ES-I3 (cell line): ENCODE measurements at regions not wholly inside any gene's neighbourhood (a gene's known extent, or its start where the extent isn't known, plus 50 kb on each side); places are given as distances from the start of the nearest gene placed in this dataset.

Experiments used
- H3K36me3 ChIP-seq: 2 replicates; pipeline ENCODE4 v1.6.1; 2013; ENCODE audit warnings: mild to moderate bottlenecking, low read length, control low read depth, moderate library complexity; ENCODE audit not compliant: insufficient read depth
- H3K4me1 ChIP-seq: 2 replicates; pipeline ENCODE4 v1.6.1; 2013; ENCODE audit warnings: mild to moderate bottlenecking, control low read depth, low read length; ENCODE audit not compliant: insufficient read depth
- H3K9ac ChIP-seq: 2 replicates; pipeline ENCODE4 v1.6.1; 2013; ENCODE audit warnings: low read depth, mild to moderate bottlenecking, low read length, moderate library complexity
- H3K9me3 ChIP-seq: 2 replicates; pipeline ENCODE4 v1.6.1; 2013; ENCODE audit warnings: mild to moderate bottlenecking, low read length, moderate library complexity; ENCODE audit not compliant: control insufficient read depth, insufficient read depth

DNA sequence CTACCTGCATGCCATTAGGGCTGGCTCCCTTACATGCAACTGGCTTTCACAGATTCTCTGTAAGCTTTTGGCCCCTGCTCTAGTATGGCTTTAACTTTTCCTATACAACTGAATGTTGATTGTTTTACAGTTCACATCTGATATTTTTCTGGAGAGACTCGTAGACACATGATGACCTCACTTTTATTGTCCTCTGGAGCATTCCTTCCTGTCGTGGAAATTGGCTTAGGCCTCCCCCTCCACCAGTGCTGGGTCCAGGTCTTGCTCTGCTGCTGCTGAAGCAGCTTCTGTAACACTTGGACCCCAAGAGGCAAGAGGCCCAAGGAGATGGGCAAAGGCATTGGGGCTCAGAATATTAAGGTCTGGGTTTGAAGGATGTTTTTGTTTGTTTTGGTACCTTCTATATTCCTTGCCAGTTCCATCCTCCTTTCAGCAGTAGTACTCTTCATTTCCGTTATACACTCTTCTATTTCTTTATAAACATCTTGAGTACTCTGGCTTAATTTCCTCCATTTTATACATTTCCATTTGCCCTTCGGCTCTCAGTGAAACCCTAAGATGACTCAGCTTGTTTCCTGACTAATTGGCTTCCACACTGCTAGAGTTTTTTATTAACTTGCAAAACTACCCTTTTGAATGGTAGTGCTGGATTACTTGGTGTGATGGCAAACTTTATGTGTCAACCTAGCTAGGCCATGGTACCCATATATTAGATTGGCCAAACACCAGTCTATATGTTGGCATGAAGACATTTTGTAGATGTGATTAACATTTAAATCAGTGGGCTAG, 219.8 kb downstream of the CDCA7 start:
- no peaks in the 10 kb centered on the region for H3K36me3 ChIP-seq
- no peaks in the 10 kb centered on the region for H3K9me3 ChIP-seq
- H3K9ac ChIP-seq = no peak overlapping the region
- peaks cover 12% of the 10 kb centered on the region; the same call in 1 of the 2 replicates for H3K4me1 ChIP-seq

DNA sequence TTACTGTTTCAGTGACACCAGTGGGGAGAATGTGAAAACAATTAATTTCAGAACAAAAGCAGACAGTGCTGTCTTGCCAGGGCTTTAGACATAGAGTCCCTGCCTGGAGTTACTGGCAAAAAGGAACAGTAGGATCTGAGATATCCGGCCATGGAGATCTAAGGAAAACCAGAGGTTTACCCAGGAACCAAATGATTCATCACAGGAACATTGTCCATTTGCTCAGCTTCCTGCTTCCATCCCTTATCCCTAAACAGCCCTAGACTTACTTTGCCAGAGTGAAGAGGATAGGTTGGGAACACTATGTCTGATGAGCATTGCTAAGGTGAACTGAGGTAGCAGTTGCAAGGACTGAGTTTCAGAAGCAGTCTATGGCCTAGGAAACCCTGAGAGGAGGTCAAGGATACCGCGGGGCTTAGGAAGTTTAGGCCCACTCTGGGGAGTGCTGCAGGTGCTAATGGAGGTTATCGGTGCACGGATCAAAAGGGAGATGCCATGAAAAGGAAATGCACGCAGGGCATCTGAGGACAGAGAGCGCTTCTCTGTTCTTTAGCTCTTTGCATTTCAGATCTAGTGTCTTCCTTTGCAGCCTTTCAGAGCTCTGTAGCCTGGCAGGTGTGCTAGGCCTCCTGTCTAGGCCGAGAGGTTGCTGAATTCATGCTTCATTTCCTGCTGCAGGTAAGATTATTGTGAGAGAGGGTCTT, 223.9 kb downstream of the CDCA7 start:
- H3K4me1 ChIP-seq = no peaks in the 10 kb centered on the region; the same call in 1 of the 2 replicates
- peaks cover 4% of the 10 kb centered on the region; the same call in 1 of the 2 replicates for H3K9me3 ChIP-seq
- no peaks in the 10 kb centered on the region; the same call in 1 of the 2 replicates for H3K36me3 ChIP-seq
- H3K9ac ChIP-seq = no peak overlapping the region

DNA sequence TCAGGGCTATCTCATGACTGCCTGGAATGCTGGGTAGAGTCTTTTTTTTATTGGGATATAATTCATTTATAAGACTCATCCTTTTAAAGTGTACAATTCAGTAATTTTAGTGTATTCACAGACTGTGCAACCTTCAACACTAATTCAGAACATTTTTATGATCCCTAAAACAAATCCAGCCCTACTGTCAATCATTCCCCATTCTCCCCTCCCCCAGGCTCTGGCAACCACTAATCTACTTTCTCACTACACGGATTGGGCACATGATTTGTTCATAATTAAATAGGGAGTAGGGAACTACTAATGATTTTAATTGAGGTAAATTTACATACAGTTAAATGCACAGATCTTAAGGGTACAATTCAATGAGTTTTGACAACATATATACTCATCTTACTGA, 225.7 kb downstream of the CDCA7 start:
- no peak overlapping the region for H3K9ac ChIP-seq
- H3K36me3 ChIP-seq = no peaks in the 10 kb centered on the region; the same call in 1 of the 2 replicates
- H3K4me1 ChIP-seq = no peaks in the 10 kb centered on the region; the same call in 1 of the 2 replicates
- H3K9me3 ChIP-seq = peaks cover 4% of the 10 kb centered on the region; the same call in 1 of the 2 replicates

DNA sequence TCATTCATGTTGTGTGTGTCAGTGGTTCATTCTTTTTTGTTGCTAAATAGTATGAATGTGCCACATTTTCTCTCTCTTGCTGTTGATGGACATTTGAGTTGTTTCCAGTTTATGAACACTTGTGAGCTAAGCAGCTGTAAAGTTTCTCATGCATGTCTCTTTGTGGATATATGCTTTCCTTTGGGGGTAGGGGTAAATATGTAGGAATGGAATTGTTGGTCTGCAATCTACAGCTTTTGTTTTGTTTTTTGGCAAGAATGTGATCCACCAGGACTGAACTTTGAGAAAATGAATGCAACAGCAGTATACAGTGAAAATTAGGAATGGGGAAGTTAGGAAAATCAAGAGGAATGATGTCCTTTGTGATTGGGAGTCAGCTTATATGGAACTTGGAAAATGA, 226.3 kb downstream of the CDCA7 start:
- Histone ChIP-seq H3K36me3 (no peaks in the 10 kb centered on the region; the same call in 1 of the 2 replicates), H3K9me3 (peaks cover 4% of the 10 kb centered on the region; the same call in 1 of the 2 replicates), H3K9ac (no peak overlapping the region), H3K4me1 (no peaks in the 10 kb centered on the region; the same call in 1 of the 2 replicates)

DNA sequence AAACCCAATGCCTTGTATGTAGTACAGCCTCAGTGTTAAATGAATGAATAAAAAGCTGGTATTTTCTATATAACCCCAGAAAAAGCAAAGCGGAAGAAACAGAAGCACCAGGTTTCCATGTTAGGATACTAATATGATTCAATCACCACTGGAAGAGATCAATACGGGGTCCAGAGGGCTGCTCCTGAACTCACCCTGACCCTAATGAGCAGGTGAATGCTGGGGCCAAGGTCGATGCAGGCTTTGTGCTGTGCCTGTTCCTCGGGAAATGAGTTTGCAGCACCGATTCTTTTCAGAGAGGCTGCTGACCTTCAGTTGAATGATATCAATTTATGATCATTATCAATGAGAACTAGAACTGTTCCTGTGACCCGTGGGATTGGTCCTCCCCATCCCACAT, 228.5 kb downstream of the CDCA7 start:
- no peak overlapping the region for H3K9ac ChIP-seq
- no peaks in the 10 kb centered on the region; the same call in 1 of the 2 replicates for H3K4me1 ChIP-seq

DNA sequence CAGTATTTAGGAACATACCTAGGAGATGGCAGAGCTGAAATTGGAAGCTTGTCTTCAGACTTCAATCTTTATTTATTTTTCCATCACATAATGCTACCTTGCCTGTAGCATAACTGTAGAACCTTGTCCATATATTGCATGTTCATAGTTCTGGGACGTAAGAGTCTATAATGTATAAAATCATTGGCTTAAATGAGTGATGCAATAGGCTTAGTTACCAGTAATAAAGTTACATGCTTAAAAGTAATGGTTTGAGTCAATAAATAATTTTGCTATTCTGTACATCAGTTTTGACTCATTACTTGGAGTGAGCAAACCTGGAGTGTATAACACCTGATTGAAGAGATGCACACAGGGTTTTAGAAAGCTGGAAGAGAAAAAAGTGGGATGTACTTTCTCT, 229.3 kb downstream of the CDCA7 start:
- Histone ChIP-seq H3K4me1 (no peaks in the 10 kb centered on the region; the same call in 1 of the 2 replicates), H3K36me3 (no peaks in the 10 kb centered on the region; the same call in 1 of the 2 replicates), H3K9ac (no peak overlapping the region), H3K9me3 (peaks cover 4% of the 10 kb centered on the region; the same call in 1 of the 2 replicates)

More for the DNA sequence above, 228.5 kb downstream of the CDCA7 start:
- H3K9me3 ChIP-seq = peaks cover 4% of the 10 kb centered on the region; the same call in 1 of the 2 replicates
- H3K36me3 ChIP-seq = no peaks in the 10 kb centered on the region; the same call in 1 of the 2 replicates

DNA sequence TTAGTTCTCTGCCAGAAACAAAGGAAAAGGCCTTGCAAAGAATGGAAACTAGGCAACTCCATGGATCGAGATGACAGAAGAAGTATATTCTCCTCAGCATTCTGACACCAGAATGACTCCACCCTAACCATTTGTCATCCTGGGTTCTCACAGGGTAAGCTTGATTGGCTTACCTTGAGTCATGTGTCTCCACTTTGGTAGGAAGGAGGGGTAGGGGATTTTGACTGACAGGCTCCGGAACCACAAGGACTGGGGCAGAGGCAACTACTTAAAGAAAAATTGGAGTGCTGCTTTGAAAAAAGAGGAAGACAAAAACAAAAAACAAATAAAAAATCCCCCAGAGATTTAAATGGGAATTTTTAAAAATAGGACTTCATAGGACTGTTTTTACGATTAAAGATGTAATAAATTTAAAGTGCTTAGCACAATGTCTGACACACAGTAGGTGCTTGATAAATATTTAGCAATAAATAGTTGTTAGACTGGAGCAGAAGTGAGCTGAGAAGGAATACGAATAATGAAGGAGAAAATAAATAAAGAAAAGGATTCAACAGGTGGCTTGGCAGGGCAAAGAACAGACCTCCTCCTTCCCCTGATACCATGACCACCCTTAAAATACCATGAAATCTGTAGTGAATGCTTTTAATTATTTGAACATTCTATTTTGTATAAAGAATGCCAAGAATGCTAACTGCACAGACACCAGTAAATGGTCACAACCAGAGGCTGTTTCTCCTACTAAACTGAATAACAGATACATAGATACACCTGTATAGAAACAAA, 230.2 kb downstream of the CDCA7 start:
- H3K36me3 ChIP-seq = no peaks in the 10 kb centered on the region; the same call in 1 of the 2 replicates
- H3K9ac ChIP-seq = no peak overlapping the region
- peaks cover 7% of the 10 kb centered on the region; the same call in 1 of the 2 replicates for H3K4me1 ChIP-seq
- H3K9me3 ChIP-seq = peaks cover 4% of the 10 kb centered on the region; the same call in 1 of the 2 replicates

DNA sequence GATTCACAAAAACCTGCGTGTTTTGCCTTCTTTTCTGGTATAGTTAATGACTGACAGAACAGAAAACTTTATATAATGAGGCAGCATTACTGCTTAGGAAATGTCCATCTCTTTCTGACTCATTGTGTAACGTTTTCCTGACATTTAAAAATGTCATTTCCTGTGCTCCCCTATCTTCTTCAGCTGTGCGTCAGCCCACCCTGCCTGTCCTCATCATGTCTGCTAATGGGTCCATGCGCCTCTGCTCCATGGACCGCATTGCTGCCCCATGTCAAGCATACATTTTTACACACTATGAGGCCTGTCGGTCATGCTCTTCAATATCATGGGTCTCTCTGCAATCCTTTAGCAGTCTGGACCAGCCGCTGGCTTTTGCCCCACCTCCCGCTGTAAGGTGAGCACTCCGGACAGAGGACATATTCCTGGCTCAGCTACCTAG, 234.3 kb downstream of the CDCA7 start:
- Histone ChIP-seq H3K9ac (no peak overlapping the region), H3K9me3 (peaks cover 14% of the 10 kb centered on the region), H3K4me1 (peaks cover 11% of the 10 kb centered on the region), H3K36me3 (no peaks in the 10 kb centered on the region)

DNA sequence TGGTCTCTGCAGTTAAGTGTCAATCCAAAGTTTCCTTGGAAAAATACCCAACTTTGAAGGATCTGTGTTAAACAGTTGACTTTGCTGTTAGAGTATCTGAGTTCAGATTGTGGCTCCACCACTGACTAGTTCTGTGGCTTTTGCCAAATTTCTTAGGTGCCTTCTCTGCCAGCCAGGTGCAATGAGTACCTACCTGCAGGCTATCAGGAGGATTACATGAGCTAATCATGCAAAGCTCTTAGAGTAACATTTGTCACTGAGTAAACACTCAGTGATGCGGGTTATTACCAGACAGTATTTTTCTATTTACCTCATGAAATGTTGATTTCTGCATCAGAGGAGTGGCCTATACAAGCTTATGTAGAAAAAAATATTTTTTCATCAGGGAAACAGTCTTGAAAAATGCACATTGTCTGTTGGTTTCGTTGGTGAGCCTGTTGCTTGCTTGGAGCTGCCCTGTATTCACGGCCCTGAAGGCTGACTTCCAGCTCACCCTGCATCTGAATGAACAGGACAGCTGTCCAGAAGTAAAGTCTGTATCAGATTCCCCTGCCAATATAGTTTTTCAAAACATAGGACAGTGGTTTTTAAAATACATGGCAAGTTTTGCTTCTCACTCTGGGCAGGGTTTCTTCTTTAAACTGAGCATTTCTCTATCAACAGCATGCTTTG, 235.1 kb downstream of the CDCA7 start:
- Histone ChIP-seq H3K9me3 (peaks cover 18% of the 10 kb centered on the region), H3K9ac (no peak overlapping the region), H3K4me1 (peaks cover 11% of the 10 kb centered on the region), H3K36me3 (no peaks in the 10 kb centered on the region)

DNA sequence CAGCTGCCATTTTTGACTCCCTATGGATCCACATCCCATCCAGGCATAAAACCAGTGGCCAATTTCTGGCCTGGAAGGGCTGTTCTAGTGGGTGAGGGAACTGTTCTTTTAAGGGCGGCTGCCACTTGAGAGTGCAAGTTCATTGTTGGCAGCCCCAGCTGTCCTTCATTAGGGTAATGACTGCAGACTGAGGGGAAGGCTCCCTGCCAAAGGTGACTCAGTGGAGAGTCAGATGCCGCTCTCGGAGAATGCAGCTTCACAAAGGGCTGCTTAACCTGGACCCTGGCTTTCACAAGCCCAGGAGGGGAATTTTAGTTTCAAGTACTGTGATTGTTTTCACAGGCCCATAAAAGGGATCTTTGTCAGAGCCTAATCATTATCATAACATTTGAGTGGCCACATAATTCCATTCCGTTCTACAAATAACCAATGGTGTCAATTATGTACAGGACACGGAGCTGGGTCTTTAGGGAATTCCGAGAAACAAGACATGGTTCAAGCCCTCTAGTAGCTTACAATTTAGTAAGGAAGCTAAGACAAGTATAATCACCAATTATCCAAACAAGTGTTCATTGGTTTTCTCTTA, 235.7 kb downstream of the CDCA7 start:
- Histone ChIP-seq H3K9me3 (peaks cover 19% of the 10 kb centered on the region), H3K4me1 (peaks cover 11% of the 10 kb centered on the region)

DNA sequence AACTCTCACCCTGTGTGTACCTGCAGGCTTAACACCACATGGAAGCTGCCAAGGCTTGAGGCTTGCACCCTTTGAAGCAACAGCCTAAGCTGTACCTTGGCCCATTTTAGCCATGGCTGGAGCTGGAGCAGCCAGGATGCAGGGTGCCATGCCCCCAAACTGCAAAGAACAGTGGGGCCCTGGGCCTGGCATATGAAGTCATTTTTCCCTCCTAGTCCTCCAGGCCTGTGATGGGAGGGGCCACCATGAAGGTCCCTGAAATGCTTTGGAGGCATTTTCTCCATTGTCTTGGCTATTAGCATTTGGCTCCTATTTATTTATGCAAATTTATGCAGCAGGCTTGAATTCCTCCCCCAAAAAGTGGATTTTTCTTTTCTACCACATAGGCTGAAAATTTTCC, 238.4 kb downstream of the CDCA7 start:
- peaks cover 11% of the 10 kb centered on the region for H3K4me1 ChIP-seq
- H3K36me3 ChIP-seq = no peaks in the 10 kb centered on the region
- peaks cover 19% of the 10 kb centered on the region for H3K9me3 ChIP-seq
- no peak overlapping the region for H3K9ac ChIP-seq

More for the DNA sequence above, 235.7 kb downstream of the CDCA7 start:
- Histone ChIP-seq H3K36me3 (no peaks in the 10 kb centered on the region), H3K9ac (no peak overlapping the region)

DNA sequence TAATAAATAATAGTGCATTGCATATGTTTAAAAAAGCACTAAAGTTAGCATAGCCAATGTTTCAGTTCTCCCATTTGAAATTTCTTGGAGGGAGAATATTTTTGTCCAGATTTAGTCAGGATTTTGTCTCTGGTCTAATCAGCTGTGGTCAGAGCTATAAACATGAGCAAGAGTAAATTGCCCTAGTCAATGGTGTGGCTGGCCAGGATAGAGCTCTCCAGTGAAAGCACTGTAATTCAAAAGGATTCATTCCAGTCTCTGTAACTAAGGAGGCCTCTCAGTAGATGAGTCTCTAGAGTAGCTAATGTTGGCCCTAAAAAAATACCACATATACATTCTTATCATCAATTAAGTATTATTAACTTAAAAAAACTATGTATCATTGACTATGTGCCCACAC, 241.6 kb downstream of the CDCA7 start:
- Histone ChIP-seq H3K4me1 (no peaks in the 10 kb centered on the region), H3K9me3 (peaks cover 19% of the 10 kb centered on the region), H3K36me3 (no peaks in the 10 kb centered on the region), H3K9ac (no peak overlapping the region)

DNA sequence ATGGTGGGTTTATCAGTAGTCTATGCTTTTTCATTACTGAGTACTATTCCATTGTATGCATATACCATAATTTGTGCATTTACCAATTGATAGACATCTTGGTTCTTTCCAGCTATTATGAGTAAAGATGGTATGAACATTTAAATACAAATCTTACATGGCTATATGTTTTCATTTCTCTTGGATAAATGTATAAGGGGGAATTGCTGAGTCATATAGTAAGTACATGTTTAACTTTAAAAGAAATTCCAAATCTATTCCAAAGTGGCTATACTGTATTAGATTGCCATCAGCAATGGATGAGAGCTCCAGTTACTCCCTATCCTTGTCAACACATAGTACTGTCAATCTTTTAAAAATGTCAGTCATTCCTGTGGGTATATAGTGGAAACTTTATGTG, 243.9 kb downstream of the CDCA7 start:
- H3K36me3 ChIP-seq = no peaks in the 10 kb centered on the region
- no peaks in the 10 kb centered on the region for H3K4me1 ChIP-seq
- H3K9ac ChIP-seq = no peak overlapping the region
- H3K9me3 ChIP-seq = 0 out of 2 replicates have a peak, but pooled peaks cover 5% of the 10 kb centered on the region
